ENCODE measurements at regions not wholly inside any gene's neighbourhood (a gene's known extent, or its start where the extent isn't known, plus 50 kb on each side); places are given as distances from the start of the nearest gene placed in this dataset.

DNA sequence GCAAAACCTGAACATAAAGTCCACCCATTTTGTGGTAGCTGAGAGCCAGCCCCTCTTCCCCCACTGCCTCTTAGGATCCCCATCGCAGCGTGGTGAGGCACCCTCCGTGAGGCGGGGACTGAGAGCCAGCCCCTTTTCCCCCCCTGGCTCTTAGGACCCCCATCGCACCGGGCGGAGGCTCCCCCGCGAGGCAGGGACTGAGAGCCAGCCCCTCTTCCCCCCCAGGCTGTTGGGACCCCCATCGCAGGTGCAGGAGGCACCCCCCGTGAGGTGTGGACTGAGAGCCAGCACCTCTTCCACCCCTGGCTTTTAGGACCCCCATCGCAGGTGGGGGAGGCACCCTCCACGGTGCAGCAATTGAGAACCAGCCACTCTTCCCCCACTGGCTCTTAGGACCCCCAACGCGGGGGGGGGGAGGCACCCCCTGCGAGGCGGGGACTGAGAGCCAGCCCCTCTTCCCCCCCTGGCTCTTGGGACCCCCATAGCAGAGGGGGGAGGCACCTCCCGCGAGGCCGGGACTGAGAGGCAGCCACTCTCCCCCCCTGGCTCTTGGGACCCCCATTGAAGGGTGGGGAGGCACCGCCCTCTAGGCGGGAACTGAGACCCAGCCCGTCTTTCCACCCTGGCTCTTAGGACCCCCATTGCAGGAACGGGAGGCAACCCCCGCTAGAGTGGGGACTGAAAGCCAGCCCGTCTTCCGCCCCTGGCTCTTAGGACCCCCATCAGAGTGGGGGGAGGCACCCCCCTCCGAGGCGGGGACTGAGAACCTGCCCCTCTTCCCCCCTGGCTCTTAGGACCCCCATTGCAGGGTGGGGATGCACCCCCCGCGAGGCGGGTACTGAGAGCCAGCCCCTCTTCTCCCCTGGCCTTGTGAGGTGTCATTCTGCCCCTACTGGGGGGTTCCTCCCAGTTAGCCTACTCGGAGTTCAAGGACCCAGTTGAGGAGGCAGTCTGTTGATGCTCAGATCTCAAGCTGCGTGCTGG, 366.4 kb upstream of the SPRY2 start:
- TF ChIP-seq POLR2A (IDR thresholded peaks at IDR 0.05; ENCODE audit: low read depth, low read length) (no peak), CHD1 (IDR thresholded peaks at IDR 0.05; ENCODE audit: low read depth, low read length) (no peak), RAD21 (IDR thresholded peaks at IDR 0.05; ENCODE audit: low read length) (no peak), SMC3 (IDR thresholded peaks at IDR 0.05; ENCODE audit: low read depth, low read length) (no peak)
- TF ChIP-seq, protein P1, sequence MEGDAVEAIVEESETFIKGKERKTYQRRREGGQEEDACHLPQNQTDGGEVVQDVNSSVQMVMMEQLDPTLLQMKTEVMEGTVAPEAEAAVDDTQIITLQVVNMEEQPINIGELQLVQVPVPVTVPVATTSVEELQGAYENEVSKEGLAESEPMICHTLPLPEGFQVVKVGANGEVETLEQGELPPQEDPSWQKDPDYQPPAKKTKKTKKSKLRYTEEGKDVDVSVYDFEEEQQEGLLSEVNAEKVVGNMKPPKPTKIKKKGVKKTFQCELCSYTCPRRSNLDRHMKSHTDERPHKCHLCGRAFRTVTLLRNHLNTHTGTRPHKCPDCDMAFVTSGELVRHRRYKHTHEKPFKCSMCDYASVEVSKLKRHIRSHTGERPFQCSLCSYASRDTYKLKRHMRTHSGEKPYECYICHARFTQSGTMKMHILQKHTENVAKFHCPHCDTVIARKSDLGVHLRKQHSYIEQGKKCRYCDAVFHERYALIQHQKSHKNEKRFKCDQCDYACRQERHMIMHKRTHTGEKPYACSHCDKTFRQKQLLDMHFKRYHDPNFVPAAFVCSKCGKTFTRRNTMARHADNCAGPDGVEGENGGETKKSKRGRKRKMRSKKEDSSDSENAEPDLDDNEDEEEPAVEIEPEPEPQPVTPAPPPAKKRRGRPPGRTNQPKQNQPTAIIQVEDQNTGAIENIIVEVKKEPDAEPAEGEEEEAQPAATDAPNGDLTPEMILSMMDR (conservative IDR thresholded peaks at IDR 0.05; ENCODE audit: low read depth, low read length): no peak

Data from IMR-90 (cell line).